OCI-LY1 (cell line): ENCODE measurements at regions not wholly inside any gene's neighbourhood (a gene's known extent, or its start where the extent isn't known, plus 50 kb on each side); places are given as distances from the start of the nearest gene placed in this dataset.

ENCODE experiments used
- H2AFZ ChIP-seq: fragments of 200-600 bp; sonication (generic), shearing (Covaris generic); 2 replicates; pipeline ENCODE4 v1.6.0; 2014; ENCODE audit warnings: antibody characterized with exemption, mild to moderate bottlenecking, low read length
- H3F3A ChIP-seq: fragments of 200-600 bp; sonication (generic), shearing (Covaris generic); 2 replicates; pipeline ENCODE4 v1.6.0; 2014; ENCODE audit warnings: mild to moderate bottlenecking, antibody characterized with exemption, low read length, moderate library complexity; ENCODE audit not compliant: insufficient read depth
- H3K27ac ChIP-seq: fragments of 200-600 bp; sonication (generic); 2 replicates; pipeline ENCODE4 v1.5.1; 2014; ENCODE audit warnings: low read length, mixed run types, mild to moderate bottlenecking, low read depth; ENCODE audit not compliant: poor library complexity, severe bottlenecking
- H3K27me3 ChIP-seq: fragments of 200-600 bp; sonication (generic); 2 replicates; pipeline ENCODE4 v1.6.0; 2014; ENCODE audit warnings: antibody characterized with exemption, mild to moderate bottlenecking, low read length, moderate library complexity; ENCODE audit not compliant: insufficient read depth
- H3K36me3 ChIP-seq: fragments of 200-600 bp; sonication (generic); 2 replicates; pipeline ENCODE4 v1.6.1; 2014; ENCODE audit warnings: mild to moderate bottlenecking, antibody characterized with exemption, low read length, moderate library complexity, mixed read lengths; ENCODE audit not compliant: insufficient read depth
- H3K4me1 ChIP-seq: fragments of 200-600 bp; sonication (generic); 2 replicates; pipeline ENCODE4 v1.5.1; 2014; ENCODE audit warnings: mild to moderate bottlenecking, low read length, moderate library complexity; ENCODE audit not compliant: insufficient read depth, severe bottlenecking
- H3K4me2 ChIP-seq: fragments of 200-600 bp; sonication (generic), shearing (Covaris generic); 2 replicates; pipeline ENCODE4 v1.6.1; 2014; ENCODE audit warnings: low read length
- H3K4me3 ChIP-seq: fragments of 200-600 bp; sonication (generic); 2 replicates; pipeline ENCODE4 v1.5.1; 2014; ENCODE audit warnings: low read length, low read depth, mild to moderate bottlenecking, mixed read lengths; ENCODE audit not compliant: poor library complexity, severe bottlenecking
- H3K79me2 ChIP-seq: fragments of 200-600 bp; shearing (Covaris generic); 2 replicates; pipeline ENCODE4 v1.6.1; 2016; ENCODE audit warnings: mixed run types, low read length, mixed read lengths; ENCODE audit not compliant: insufficient read depth
- H3K9ac ChIP-seq: fragments of 200-600 bp; sonication (generic), shearing (Covaris generic); 2 replicates; pipeline ENCODE4 v1.6.1; 2014; ENCODE audit warnings: mild to moderate bottlenecking, low read length, mixed read lengths
- H3K9me2 ChIP-seq: fragments of 200-600 bp; sonication (generic), shearing (Covaris generic); 2 replicates; pipeline ENCODE4 v1.6.1; 2014; ENCODE audit warnings: low read depth, mild to moderate bottlenecking, low read length, mixed read lengths
- H3K9me3 ChIP-seq: fragments of 200-600 bp; shearing (Covaris generic); 2 replicates; pipeline ENCODE4 v1.6.1; 2014; ENCODE audit warnings: low read length, mixed read lengths
- H4K20me1 ChIP-seq: fragments of 200-600 bp; sonication (generic), shearing (Covaris generic); 2 replicates; pipeline ENCODE4 v1.6.0; 2016; ENCODE audit warnings: mild to moderate bottlenecking, low read length; ENCODE audit not compliant: insufficient read depth
- CTCF ChIP-seq: fragments of 200-600 bp; sonication (generic), shearing (Covaris generic); IDR thresholded peaks from 2 replicates; pipeline ENCODE4 v1.5.1; 2017; ENCODE audit warnings: mild to moderate bottlenecking, antibody characterized with exemption, low read length, moderate library complexity, mixed read lengths
- EZH2 ChIP-seq: fragments of 200-600 bp; sonication (generic), shearing (Covaris generic); IDR thresholded peaks from 2 replicates; pipeline ENCODE4 v1.8.0; 2017; ENCODE audit warnings: borderline replicate concordance, mixed run types, mild to moderate bottlenecking, antibody characterized with exemption, low read length, moderate library complexity, mixed read lengths

- TF ChIP-seq EZH2 (no peak), CTCF (no peak)
- Histone ChIP-seq H3K4me1 (no peaks in the 10 kb centered on the region), H3K79me2 (no peaks in the 10 kb centered on the region), H3K4me2 (no peak overlapping the region), H3K9me2 (no peaks in the 10 kb centered on the region), H3K9ac (no peak overlapping the region), H3K27ac (no peak overlapping the region), H3K9me3 (no peaks in the 10 kb centered on the region), H3K4me3 (no peak overlapping the region), H2AFZ (no peak overlapping the region), H3F3A (no peaks in the 10 kb centered on the region), H3K36me3 (no peaks in the 10 kb centered on the region), H4K20me1 (no peaks in the 10 kb centered on the region), H3K27me3 (no peaks in the 10 kb centered on the region)
Measured at GRCh38 chr2:142694282-142694681, 183.2 kb upstream of the KYNU start.

GRCh38 chr2:142693171-142693950 lies 184.1 kb upstream of the KYNU start:
- no peaks in the 10 kb centered on the region for H3K4me1 ChIP-seq
- H3F3A ChIP-seq: no peaks in the 10 kb centered on the region
- no peaks in the 10 kb centered on the region for H4K20me1 ChIP-seq
- H3K4me2 ChIP-seq: no peak overlapping the region
- no peak overlapping the region for H2AFZ ChIP-seq
- H3K27me3 ChIP-seq: no peaks in the 10 kb centered on the region
- no peak overlapping the region for H3K9ac ChIP-seq
- H3K9me3 ChIP-seq: no peaks in the 10 kb centered on the region
- no peaks in the 10 kb centered on the region for H3K79me2 ChIP-seq
- no peaks in the 10 kb centered on the region for H3K36me3 ChIP-seq
- TF ChIP-seq CTCF: no peak
- TF ChIP-seq EZH2: no peak
- no peak overlapping the region for H3K4me3 ChIP-seq
- no peaks in the 10 kb centered on the region for H3K9me2 ChIP-seq
- no peak overlapping the region for H3K27ac ChIP-seq

- Histone ChIP-seq H3K27me3 (no peaks in the 10 kb centered on the region), H2AFZ (no peak overlapping the region), H3K9ac (no peak overlapping the region), H3K27ac (no peak overlapping the region), H3F3A (no peaks in the 10 kb centered on the region), H3K4me3 (no peak overlapping the region), H3K9me2 (no peaks in the 10 kb centered on the region), H3K36me3 (no peaks in the 10 kb centered on the region), H3K4me1 (no peaks in the 10 kb centered on the region), H3K4me2 (no peak overlapping the region), H3K9me3 (no peaks in the 10 kb centered on the region), H4K20me1 (no peaks in the 10 kb centered on the region), H3K79me2 (no peaks in the 10 kb centered on the region)
- TF ChIP-seq EZH2 (no peak), CTCF (no peak)
Measured at GRCh38 chr2:142688856-142689605, 188.4 kb upstream of the KYNU start.
